WTC11 (cell line): ENCODE measurements at regions not wholly inside any gene's neighbourhood (a gene's known extent, or its start where the extent isn't known, plus 50 kb on each side); places are given as distances from the start of the nearest gene placed in this dataset.

Experiments
- CTCF ChIP-seq: fragments of 200-600 bp; IDR thresholded peaks from 2 replicates; pipeline ENCODE4 v1.8.0; 2022; ENCODE audit warnings: antibody characterized with exemption
- HMGXB4 ChIP-seq: sonication (generic); formaldehyde crosslinking; IDR thresholded peaks from 2 replicates; pipeline ENCODE4 v1.8.1; 2023; ENCODE audit warnings: mild to moderate bottlenecking, moderate library complexity, missing genetic modification reagents
- JUN ChIP-seq: sonication (generic); formaldehyde crosslinking; IDR thresholded peaks from 2 replicates; pipeline ENCODE4 v1.8.0; 2023; ENCODE audit warnings: mild to moderate bottlenecking, missing genetic modification reagents
- NR2C2 ChIP-seq: sonication (generic); formaldehyde crosslinking; IDR thresholded peaks from 2 replicates; pipeline ENCODE4 v1.8.0; 2022; ENCODE audit warnings: mild to moderate bottlenecking, missing genetic modification reagents
- RELA ChIP-seq: sonication (generic); formaldehyde crosslinking; IDR thresholded peaks from 2 replicates; pipeline ENCODE4 v1.8.1; 2022; ENCODE audit warnings: missing genetic modification reagents, mild to moderate bottlenecking, borderline replicate concordance
- ZNF121 ChIP-seq: sonication (generic); formaldehyde crosslinking; IDR thresholded peaks from 2 replicates; pipeline ENCODE4 v1.8.0; 2023; ENCODE audit warnings: missing genetic modification reagents
- ZNF138 ChIP-seq: sonication (generic); formaldehyde crosslinking; conservative IDR thresholded peaks from 2 replicates; pipeline ENCODE4 v1.8.1; 2022; ENCODE audit warnings: mild to moderate bottlenecking, moderate library complexity, missing genetic modification reagents

- TF ChIP-seq NR2C2 (CRISPR knock-in tag) (no peak), CTCF (no peak), ZNF138 (CRISPR knock-in tag) (no peak), RELA (CRISPR knock-in tag) (no peak), JUN (CRISPR knock-in tag) (no peak), HMGXB4 (CRISPR knock-in tag) (no peak), ZNF121 (no peak)
Measured at GRCh38 chr9:89729954-89730530, 125.2 kb downstream of the GADD45G start.
